ENCODE measurements at regions not wholly inside any gene's neighbourhood (a gene's known extent, or its start where the extent isn't known, plus 50 kb on each side); places are given as distances from the start of the nearest gene placed in this dataset.

DNA sequence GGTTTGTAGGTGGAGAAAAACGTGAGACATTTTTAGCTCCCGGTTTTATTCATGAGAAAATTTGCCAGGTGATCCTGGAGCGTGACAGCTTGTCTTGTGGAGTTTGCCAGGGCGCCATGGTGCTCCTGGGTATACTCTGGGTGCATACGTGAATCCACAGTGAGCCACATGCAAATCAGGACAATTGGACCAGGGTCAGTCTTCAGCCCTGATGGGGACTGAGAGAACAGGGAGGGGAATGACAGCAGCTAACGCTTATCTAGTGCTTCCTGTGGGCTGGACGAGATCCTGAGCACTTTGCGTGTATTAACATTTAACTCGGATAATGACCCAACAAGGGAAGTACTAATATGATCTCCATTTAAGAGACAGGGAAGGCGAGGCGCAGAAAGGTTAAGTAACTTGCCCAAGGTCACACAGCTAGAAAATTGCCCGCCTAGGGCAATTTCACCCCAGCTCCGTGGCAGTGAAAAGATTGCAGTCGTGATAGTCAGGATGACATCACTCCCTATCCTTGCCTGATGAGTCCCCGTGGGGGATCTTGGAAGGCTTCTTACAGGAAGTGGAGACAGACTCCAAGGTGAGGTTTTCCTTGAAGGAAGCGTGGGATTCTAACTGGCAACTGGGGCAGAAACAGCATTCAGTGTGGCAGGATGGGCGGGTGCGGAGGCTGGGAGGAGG, 118.4 kb upstream of the NCOR2 start:
- H3K36me3 Mint-ChIP-seq, result no peaks in the 10 kb centered on the region

DNA sequence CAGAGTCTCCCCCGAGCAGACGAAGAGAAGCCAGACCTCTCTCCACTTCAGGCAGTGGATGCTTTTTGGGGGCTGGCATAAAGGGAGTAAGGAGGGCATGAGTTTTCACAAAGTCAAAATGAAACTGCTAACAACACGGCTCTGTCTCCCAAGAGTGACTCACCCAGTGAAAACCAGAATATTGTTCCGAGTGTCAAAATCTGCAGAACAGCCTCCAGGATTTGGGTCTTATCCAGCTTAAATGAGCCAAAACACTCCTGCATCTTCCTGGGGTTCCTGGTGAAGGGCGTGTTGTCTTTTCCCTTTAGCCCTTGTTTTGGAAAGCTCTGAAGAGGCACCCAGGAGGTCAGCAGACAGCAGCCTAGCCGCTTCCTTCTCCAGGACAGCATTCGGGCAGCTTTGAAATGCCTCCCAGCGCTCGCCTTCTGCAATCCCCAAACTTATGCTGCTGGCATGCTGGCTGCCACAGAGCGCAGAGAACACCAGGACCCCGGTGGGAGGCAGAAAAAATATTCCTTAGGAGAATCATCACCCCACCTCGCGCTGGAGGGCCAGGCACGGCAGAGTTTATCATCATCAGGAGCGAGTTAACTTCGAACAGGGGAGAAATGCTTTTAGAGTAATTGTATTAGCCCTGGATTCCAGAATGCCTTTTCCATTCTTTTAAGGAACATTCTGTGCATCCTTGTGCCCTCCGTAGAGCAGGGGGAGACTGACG, 117.7 kb upstream of the NCOR2 start:
- Mint-ChIP-seq H3K36me3 (no peaks in the 10 kb centered on the region), H3K27me3 (no peaks in the 10 kb centered on the region), H3K4me3 (no peak overlapping the region), H3K9me3 (ENCODE audit: low read depth) (no peaks in the 10 kb centered on the region), H3K27ac (no peak overlapping the region), H3K4me1 (ENCODE audit: low read depth) (peaks cover 30% of the 10 kb centered on the region)

More for the DNA sequence above, 118.4 kb upstream of the NCOR2 start:
- Mint-ChIP-seq H3K4me3 (no peak overlapping the region), H3K9me3 (ENCODE audit: low read depth) (no peaks in the 10 kb centered on the region), H3K4me1 (ENCODE audit: low read depth) (peaks cover 30% of the 10 kb centered on the region), H3K27ac (no peak overlapping the region), H3K27me3 (no peaks in the 10 kb centered on the region)

GRCh38 chr12:124684496-124684895, 117.1 kb upstream of the NCOR2 start:
- H3K36me3 Mint-ChIP-seq, result no peaks in the 10 kb centered on the region
- no peak overlapping the region for H3K4me3 Mint-ChIP-seq
- H3K4me1 Mint-ChIP-seq (ENCODE audit: low read depth), result peaks cover 29% of the 10 kb centered on the region
- no peaks in the 10 kb centered on the region for H3K9me3 Mint-ChIP-seq (ENCODE audit: low read depth)
- H3K27me3 Mint-ChIP-seq, result no peaks in the 10 kb centered on the region
- no peak overlapping the region for H3K27ac Mint-ChIP-seq

GRCh38 chr12:124683152-124684124, 116.0 kb upstream of the NCOR2 start:
- Mint-ChIP-seq H3K4me3 (no peak overlapping the region), H3K4me1 (ENCODE audit: low read depth) (peaks cover 24% of the 10 kb centered on the region), H3K27ac (no peak overlapping the region), H3K27me3 (no peaks in the 10 kb centered on the region), H3K9me3 (ENCODE audit: low read depth) (no peaks in the 10 kb centered on the region), H3K36me3 (no peaks in the 10 kb centered on the region)

GRCh38 chr12:124682425-124683151, 115.2 kb upstream of the NCOR2 start:
- peaks cover 16% of the 10 kb centered on the region for H3K4me1 Mint-ChIP-seq (ENCODE audit: low read depth)
- no peak overlapping the region for H3K4me3 Mint-ChIP-seq
- H3K27ac Mint-ChIP-seq, result no peak overlapping the region
- no peaks in the 10 kb centered on the region for H3K36me3 Mint-ChIP-seq
- no peaks in the 10 kb centered on the region for H3K9me3 Mint-ChIP-seq (ENCODE audit: low read depth)
- H3K27me3 Mint-ChIP-seq, result no peaks in the 10 kb centered on the region

GRCh38 chr12:124681779-124682391, 114.5 kb upstream of the NCOR2 start:
- H3K36me3 Mint-ChIP-seq, result no peaks in the 10 kb centered on the region
- H3K9me3 Mint-ChIP-seq (ENCODE audit: low read depth), result no peaks in the 10 kb centered on the region
- peaks cover 9% of the 10 kb centered on the region for H3K4me1 Mint-ChIP-seq (ENCODE audit: low read depth)
- H3K27ac Mint-ChIP-seq, result no peak overlapping the region
- no peak overlapping the region for H3K4me3 Mint-ChIP-seq
- no peaks in the 10 kb centered on the region for H3K27me3 Mint-ChIP-seq

GRCh38 chr12:124680863-124681778, 113.7 kb upstream of the NCOR2 start:
- no peaks in the 10 kb centered on the region for H3K36me3 Mint-ChIP-seq
- no peaks in the 10 kb centered on the region for H3K27me3 Mint-ChIP-seq
- no peak overlapping the region for H3K4me3 Mint-ChIP-seq
- H3K27ac Mint-ChIP-seq, result no peak overlapping the region
- no peaks in the 10 kb centered on the region for H3K9me3 Mint-ChIP-seq (ENCODE audit: low read depth)
- H3K4me1 Mint-ChIP-seq (ENCODE audit: low read depth), result peaks cover 8% of the 10 kb centered on the region

GRCh38 chr12:124679533-124680371, 112.3 kb upstream of the NCOR2 start:
- no peaks in the 10 kb centered on the region for H3K27me3 Mint-ChIP-seq
- no peak overlapping the region for H3K27ac Mint-ChIP-seq
- H3K4me3 Mint-ChIP-seq, result no peak overlapping the region
- H3K4me1 Mint-ChIP-seq (ENCODE audit: low read depth), result peaks cover 3% of the 10 kb centered on the region
- no peaks in the 10 kb centered on the region for H3K36me3 Mint-ChIP-seq
- H3K9me3 Mint-ChIP-seq (ENCODE audit: low read depth), result no peaks in the 10 kb centered on the region

- Mint-ChIP-seq H3K27me3 (no peaks in the 10 kb centered on the region), H3K9me3 (ENCODE audit: low read depth) (no peaks in the 10 kb centered on the region), H3K27ac (no peak overlapping the region), H3K36me3 (no peaks in the 10 kb centered on the region), H3K4me3 (no peak overlapping the region), H3K4me1 (ENCODE audit: low read depth) (peaks cover 3% of the 10 kb centered on the region)
These were observed 111.6 kb upstream of the NCOR2 start for GRCh38 chr12:124679047-124679446.

DNA sequence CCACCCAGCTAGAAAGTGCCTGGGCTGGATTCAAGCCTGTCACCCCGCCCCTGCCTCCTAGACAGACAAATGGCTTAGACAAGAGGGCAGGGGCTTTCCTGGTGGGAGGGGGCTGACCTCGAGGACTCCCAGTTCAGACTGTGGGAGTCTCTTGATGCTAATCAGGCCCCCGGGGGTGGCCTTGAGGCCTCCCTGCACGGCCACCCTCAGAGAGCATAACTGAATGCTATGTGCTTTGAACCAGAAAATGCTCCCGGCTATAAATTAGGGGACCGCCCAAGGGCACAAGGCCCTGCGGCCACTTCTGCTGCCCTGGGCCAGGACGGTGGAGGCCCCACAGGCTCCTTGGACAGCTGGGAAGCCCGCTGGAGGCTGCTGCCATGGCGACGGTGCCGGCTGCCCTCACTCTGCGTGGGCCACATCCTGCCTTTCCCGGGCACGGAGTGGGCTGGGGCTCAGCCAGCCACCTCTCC, 111.0 kb upstream of the NCOR2 start:
- Mint-ChIP-seq H3K4me3 (no peak overlapping the region), H3K36me3 (no peaks in the 10 kb centered on the region), H3K27me3 (no peaks in the 10 kb centered on the region), H3K4me1 (ENCODE audit: low read depth) (peaks cover 1% of the 10 kb centered on the region), H3K9me3 (ENCODE audit: low read depth) (no peaks in the 10 kb centered on the region), H3K27ac (no peak overlapping the region)

DNA sequence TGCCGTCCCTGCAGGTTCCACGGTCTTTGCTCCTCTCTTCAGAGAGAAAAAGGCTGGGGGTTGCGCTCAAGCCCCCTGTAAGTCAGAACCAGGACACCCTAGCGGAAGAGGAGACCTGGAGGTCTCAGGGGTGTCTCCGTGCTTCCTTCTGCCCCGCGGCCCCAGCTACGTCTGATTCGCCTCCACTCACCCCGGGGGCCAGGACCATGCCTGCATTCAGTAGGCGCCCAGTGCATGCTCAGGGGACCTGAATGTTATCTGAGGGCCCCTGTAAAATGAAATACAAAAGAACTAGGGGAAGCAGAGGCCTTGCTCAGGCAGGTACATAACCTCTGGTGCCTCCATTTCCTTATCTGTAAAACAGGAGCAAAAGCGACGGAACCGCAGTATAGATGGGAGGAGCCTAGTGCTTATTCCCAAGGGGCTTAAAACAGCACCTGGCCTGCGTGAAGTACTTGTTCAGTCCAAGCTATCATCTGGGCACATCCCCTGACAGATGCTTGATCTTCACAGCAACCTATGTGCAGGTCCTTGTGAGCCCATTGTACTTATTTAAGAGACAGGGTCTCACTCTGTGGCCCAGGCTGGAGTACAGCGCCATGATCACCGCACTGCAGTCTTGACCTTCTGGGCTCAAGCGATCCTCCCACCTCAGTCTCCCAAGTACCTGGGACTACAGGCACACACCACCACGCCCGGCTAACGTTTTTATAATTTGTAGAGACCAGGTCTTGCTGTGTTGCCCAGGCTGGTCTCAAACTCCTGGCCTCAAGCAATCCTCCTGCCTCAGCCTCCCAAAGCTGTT, 110.3 kb upstream of the NCOR2 start:
- peaks cover 1% of the 10 kb centered on the region for H3K4me1 Mint-ChIP-seq (ENCODE audit: low read depth)
- H3K4me3 Mint-ChIP-seq, result no peak overlapping the region
- H3K36me3 Mint-ChIP-seq, result no peaks in the 10 kb centered on the region
- no peaks in the 10 kb centered on the region for H3K9me3 Mint-ChIP-seq (ENCODE audit: low read depth)
- no peaks in the 10 kb centered on the region for H3K27me3 Mint-ChIP-seq
- H3K27ac Mint-ChIP-seq, result no peak overlapping the region
